GM12892 (cell line): ENCODE measurements at regions not wholly inside any gene's neighbourhood (a gene's known extent, or its start where the extent isn't known, plus 50 kb on each side); places are given as distances from the start of the nearest gene placed in this dataset.

Source experiments
- DNase-seq: peaks from one replicate; pipeline ENCODE4 v3.0.0; 2011; ENCODE audit not compliant: insufficient read length
- FAIRE-seq: peaks from 2 replicates; lab custom pipeline; 2011; peaks lifted over from hg19 to GRCh38; lab: Jason Lieb, UNC
- POLR2A ChIP-seq: IDR thresholded peaks from 2 replicates; pipeline ENCODE4 v1.6.1; 2011; ENCODE audit warnings: low read depth, low read length, control low read depth
- POLR2AphosphoS5 ChIP-seq: IDR thresholded peaks from 2 replicates; pipeline ENCODE4 v1.6.1; 2011; ENCODE audit warnings: low read depth, low read length, control low read depth
- TAF1 ChIP-seq: IDR thresholded peaks from 2 replicates; pipeline ENCODE4 v1.6.1; 2011; ENCODE audit warnings: low read depth, mild to moderate bottlenecking, control low read depth, low read length, borderline replicate concordance

DNA sequence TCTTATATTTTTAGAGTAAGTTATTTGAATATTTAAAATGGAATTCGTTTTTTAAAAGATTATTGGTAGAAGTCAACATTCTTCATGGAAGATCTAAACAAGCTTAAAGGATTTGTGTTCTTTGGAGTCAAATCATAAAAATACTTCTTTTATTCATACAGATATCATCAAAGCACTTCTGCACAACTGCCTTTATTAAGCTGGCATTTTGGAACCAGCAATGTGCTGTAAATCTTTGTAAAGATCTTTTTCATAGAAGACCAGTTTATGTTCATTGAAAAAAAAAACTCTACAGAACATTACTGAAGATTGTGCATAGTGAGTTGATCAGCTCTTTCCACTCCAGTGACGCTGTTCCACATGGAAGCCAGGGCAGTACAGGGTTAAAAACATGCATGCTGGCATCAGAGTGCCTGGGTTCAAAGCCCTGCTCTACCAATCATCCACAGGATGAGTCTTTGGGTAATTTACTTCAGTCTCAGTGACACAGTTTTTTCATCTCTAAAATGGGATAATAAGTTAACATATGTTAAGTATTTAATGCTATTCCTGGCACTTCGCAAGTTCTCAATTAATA lies 109.6 kb upstream of the SLC38A4 start:
- FAIRE-seq (no peak), DNase-seq (no peak)
- TF ChIP-seq TAF1: no peak
- TF ChIP-seq POLR2A: no peak
- no peak for TF ChIP-seq POLR2AphosphoS5

DNA sequence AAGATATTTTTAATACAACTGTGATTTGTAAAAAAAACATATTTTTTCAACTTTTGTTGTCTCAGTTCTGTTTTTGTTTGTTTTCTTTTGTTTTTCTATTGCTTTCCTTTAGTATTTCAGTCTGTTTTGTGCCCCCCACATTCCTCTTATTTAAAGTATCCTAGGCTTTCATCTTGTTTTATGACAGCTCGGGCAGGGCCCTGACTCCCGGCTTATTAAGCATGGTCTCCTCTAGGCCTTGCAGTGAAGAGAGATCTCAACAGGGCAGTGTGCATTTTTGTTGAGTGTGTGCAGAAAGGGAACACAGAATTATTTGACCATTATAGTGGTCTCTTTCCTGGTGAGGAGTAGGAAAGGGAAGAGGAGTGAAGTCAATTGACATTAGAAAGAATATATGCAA lies 110.2 kb upstream of the SLC38A4 start:
- DNase-seq: no peak
- TF ChIP-seq POLR2AphosphoS5 (no peak), POLR2A (no peak)
- no peak for FAIRE-seq

DNA sequence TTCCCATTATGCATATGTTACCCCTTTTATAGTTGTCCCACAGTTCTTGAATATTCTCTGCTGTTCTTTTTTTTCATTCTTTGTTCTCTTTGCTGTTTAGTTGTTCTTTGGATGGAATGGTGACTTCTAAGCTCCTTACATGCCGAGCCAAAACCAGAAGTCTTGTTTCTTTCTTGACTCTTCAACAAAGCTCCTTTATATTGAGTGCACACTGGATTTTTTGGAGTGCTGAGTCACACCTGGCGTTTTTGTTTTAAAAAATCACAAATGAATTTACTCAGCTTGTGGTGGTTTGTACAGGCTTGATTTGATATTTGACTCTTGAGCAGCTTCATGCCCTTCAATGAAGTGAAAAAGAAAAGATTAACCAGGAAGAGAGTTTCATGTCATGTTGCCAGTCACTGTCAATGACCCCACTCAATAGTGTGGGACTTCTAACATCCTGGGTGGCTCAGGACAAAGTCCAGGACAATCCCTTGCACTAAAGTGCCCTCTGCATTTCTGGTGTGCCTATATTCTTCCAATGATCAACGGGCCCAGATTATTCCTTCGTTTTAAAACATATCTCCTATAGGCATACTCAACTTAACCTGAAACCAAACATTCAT lies 112.4 kb upstream of the SLC38A4 start:
- no peak for TF ChIP-seq POLR2A
- no peak for TF ChIP-seq TAF1
- no peak for TF ChIP-seq POLR2AphosphoS5
- DNase-seq (no peak), FAIRE-seq (no peak)

GRCh38 chr12:46941981-46942380 lies 116.2 kb upstream of the SLC38A4 start:
- TF ChIP-seq TAF1: no peak
- no peak for TF ChIP-seq POLR2AphosphoS5
- TF ChIP-seq POLR2A: no peak

DNA sequence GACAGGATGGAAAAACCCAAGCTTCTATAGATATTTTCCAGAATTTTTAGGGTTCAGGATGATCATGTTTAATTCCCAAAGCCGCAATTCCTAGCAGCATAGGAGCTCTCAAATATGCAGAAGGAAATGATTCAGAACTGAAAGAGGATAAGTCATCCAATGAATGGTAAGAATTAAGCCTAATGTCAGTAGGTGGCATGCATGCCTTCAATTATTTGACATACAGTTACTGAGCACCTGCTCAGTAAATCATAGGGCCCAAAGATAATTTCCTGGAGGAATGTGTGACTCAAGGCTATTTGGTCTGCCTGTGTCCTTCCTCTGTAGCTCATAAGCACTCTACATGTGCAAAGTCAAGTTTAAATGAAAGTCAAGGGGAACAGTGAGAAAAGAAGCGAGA lies 116.8 kb upstream of the SLC38A4 start:
- FAIRE-seq: no peak
- DNase-seq: no peak
- TF ChIP-seq POLR2AphosphoS5: no peak
- TF ChIP-seq POLR2A: no peak
- TF ChIP-seq TAF1: no peak

More at GRCh38 chr12:46941981-46942380, 116.2 kb upstream of the SLC38A4 start:
- DNase-seq (no peak), FAIRE-seq (no peak)

GRCh38 chr12:46944088-46944487 lies 118.3 kb upstream of the SLC38A4 start:
- FAIRE-seq: no peak
- no peak for DNase-seq
- TF ChIP-seq POLR2AphosphoS5: no peak
- no peak for TF ChIP-seq POLR2A

DNA sequence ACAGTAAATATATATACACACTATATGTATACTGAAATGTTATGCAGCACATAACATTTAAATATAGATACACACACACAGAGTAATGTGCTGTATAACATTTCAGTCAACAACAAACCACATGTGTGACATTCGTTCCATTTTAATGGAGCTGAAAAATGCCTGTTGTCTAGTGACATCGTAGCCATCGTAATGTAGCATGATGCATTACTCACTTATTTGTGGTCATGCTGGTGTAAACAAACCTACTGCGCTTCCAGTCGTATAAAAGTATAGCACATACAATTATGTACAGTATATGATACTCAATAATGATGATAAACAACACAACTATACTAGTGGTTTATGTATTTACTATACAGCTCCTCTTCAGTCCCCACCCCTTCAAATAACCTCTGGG lies 119.0 kb upstream of the SLC38A4 start:
- TF ChIP-seq POLR2AphosphoS5 (no peak), POLR2A (no peak), TAF1 (no peak)
- DNase-seq: no peak
- peak; percentile 57 for FAIRE-seq

- TF ChIP-seq POLR2AphosphoS5 (no peak), POLR2A (no peak), TAF1 (no peak)
- FAIRE-seq (no peak), DNase-seq (no peak)
These were observed 119.8 kb upstream of the SLC38A4 start for GRCh38 chr12:46945591-46945990.

- TF ChIP-seq POLR2AphosphoS5 (no peak), TAF1 (no peak), POLR2A (no peak)
- DNase-seq: no peak
- no peak for FAIRE-seq
These were observed 120.3 kb upstream of the SLC38A4 start for GRCh38 chr12:46946137-46946536.

DNA sequence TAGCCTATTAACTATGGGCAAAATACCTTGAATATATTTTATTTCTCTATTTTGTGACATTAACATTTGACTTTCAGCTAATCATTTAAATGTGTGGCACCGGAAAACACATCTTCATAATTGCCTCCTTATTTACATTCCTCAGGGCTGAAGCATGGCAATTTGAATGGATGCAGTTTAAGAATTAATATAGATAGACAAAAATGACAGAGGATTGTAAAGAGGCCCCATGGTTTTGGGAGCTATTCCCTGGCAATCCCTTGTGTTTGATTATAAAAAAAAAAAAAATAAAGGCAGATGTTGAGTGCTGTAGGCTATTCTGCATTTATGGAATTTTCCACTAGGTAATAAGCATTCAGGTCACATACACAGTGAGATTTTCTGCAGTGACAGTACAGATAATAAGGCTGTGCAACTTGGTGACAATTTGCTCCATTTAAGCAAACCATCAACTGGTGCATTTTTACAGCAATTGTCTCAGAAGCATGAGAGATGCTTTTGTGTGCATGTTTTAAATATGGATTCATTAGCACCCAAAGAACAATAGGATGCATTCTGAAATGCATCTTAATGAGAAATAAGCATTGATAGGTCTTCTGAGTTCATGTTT lies 123.2 kb upstream of the SLC38A4 start:
- TF ChIP-seq TAF1 (no peak), POLR2A (no peak), POLR2AphosphoS5 (no peak)
- FAIRE-seq (no peak), DNase-seq (no peak)

GRCh38 chr12:46950094-46950493 lies 124.3 kb upstream of the SLC38A4 start:
- no peak for FAIRE-seq
- no peak for DNase-seq
- no peak for TF ChIP-seq TAF1

GRCh38 chr12:46952880-46953483 lies 126.4 kb upstream of the PCED1B start:
- TF ChIP-seq TAF1 (no peak), POLR2AphosphoS5 (no peak), POLR2A (no peak)
- DNase-seq: no peak
- no peak for FAIRE-seq
